PC-9 (cell line): ENCODE measurements at regions not wholly inside any gene's neighbourhood (a gene's known extent, or its start where the extent isn't known, plus 50 kb on each side); places are given as distances from the start of the nearest gene placed in this dataset.

Source experiments
- BruUV-seq: library from RNA; stranded (reverse); fragments of 400-500 nt; replicated peaks from 2 replicates; lab custom pipeline; 2021; lab: Mats Ljungman, UMichigan
- CTCF ChIA-PET: fragments of 300-600 bp; sonication (Branson Sonifier 250); formaldehyde crosslinking; loops from one replicate; lab custom pipeline; 2022; ENCODE audit warnings: antibody characterized with exemption; lab: Charles Lee
- POLR2A ChIA-PET: fragments of 300-600 bp; sonication (Branson Sonifier 250); formaldehyde crosslinking; loops from one replicate; lab custom pipeline; 2022; ENCODE audit warnings: antibody characterized with exemption; ENCODE audit not compliant: unreplicated experiment; lab: Charles Lee
- DNase-seq, 2 experiments: peaks; one replicate each; pipeline versions ENCODE4 v3.0.0 to v3.0.0-alpha.2; 2015 to 2022; ENCODE audit warnings: mixed read lengths in 1 of 2
- H2AFZ ChIP-seq: fragments of 200-600 bp; sonication (generic); 2 replicates; pipeline ENCODE4 v1.8.1; 2017; ENCODE audit warnings: antibody characterized with exemption
- H3F3A ChIP-seq: fragments of 200-600 bp; sonication (generic); 2 replicates; pipeline ENCODE4 v1.8.1; 2017; ENCODE audit warnings: antibody characterized with exemption, mild to moderate bottlenecking, low read depth; ENCODE audit not compliant: insufficient read depth
- H3K27ac ChIP-seq: fragments of 200-600 bp; sonication (generic); 2 replicates; pipeline ENCODE4 v1.6.1; 2016; ENCODE audit warnings: mixed run types
- H3K27me3 ChIP-seq: fragments of 200-600 bp; sonication (generic); 2 replicates; pipeline ENCODE4 v1.6.1; 2016; ENCODE audit warnings: low read depth, mixed run types; ENCODE audit not compliant: insufficient read depth
- H3K36me3 ChIP-seq: fragments of 200-600 bp; sonication (generic); 2 replicates; pipeline ENCODE4 v1.6.1; 2016; ENCODE audit warnings: low read depth, mixed run types
- H3K4me1 ChIP-seq: fragments of 200-600 bp; sonication (generic); replicated peaks from 2 replicates; pipeline ENCODE4 v1.6.1; 2016; ENCODE audit warnings: mixed run types; ENCODE audit not compliant: insufficient read depth
- H3K4me2 ChIP-seq: fragments of 200-600 bp; sonication (generic); 2 replicates; pipeline ENCODE4 v1.6.1; 2017; ENCODE audit warnings: mixed run types
- H3K4me3 ChIP-seq: fragments of 200-600 bp; sonication (generic); 2 replicates; pipeline ENCODE4 v1.6.1; 2016; ENCODE audit warnings: mixed run types
- H3K79me2 ChIP-seq: fragments of 200-600 bp; sonication (generic); 2 replicates; pipeline ENCODE4 v1.6.1; 2017; ENCODE audit warnings: low read depth, mixed run types
- H3K9me2 ChIP-seq: fragments of 200-600 bp; sonication (generic); 2 replicates; pipeline ENCODE4 v1.8.1; 2017; ENCODE audit warnings: mild to moderate bottlenecking; ENCODE audit not compliant: insufficient read depth
- H3K9me3 ChIP-seq: fragments of 200-600 bp; sonication (generic); 2 replicates; pipeline ENCODE4 v1.8.1; 2016; ENCODE audit warnings: low read depth; ENCODE audit not compliant: insufficient read depth
- H4K20me1 ChIP-seq: fragments of 200-600 bp; sonication (generic); 2 replicates; pipeline ENCODE4 v1.8.1; 2017; ENCODE audit not compliant: insufficient read depth
- EZH2 ChIP-seq: fragments of 200-600 bp; sonication (generic); IDR thresholded peaks from 2 replicates; pipeline ENCODE4 v1.8.0; 2017; ENCODE audit warnings: antibody characterized with exemption, low read depth
- intact Hi-C: fragments of 100-400 bp; cut with micrococcal nuclease; formaldehyde crosslinking; loops from one replicate; pipeline ENCODE4 v1.10.0; 2022; ENCODE audit not compliant: unreplicated experiment
- TF ChIP-seq, protein P1 (sequence below): fragments of 200-600 bp; sonication (generic); conservative IDR thresholded peaks from 2 replicates; pipeline ENCODE4 v1.6.1; 2017; ENCODE audit warnings: mixed run types, antibody characterized with exemption, mild to moderate bottlenecking, moderate library complexity

DNA sequence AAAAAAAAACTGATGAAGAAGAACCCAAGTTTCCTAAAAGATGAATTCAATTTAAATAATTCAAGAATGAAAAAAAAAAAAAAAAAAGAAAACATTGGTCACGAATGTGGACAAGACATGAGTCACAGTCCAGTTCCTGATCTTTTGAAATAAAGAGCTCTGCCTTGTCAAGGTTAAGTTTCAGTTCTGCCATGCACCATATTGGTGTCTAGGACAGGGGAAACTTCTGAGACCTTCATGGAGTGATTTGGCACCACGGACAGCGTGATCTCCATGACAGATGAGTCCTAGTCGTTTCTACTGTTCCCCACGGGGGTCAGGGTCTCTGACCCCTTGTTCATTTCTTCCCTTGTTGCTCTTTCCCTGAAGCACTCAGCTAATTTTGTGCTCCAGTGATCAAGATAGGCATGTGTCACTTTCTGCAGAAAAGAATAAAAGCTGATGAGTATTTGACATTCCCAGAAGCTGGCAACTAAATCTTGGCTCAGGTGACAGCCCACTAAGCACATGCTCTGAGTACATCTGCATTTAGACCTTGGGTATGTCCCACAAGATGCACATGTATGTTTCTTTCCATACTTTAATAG is 1159.7 kb downstream of the BCL11B start:
- no peak for DNase-seq
- no peak for TF ChIP-seq EZH2
- TF ChIP-seq, protein P1, sequence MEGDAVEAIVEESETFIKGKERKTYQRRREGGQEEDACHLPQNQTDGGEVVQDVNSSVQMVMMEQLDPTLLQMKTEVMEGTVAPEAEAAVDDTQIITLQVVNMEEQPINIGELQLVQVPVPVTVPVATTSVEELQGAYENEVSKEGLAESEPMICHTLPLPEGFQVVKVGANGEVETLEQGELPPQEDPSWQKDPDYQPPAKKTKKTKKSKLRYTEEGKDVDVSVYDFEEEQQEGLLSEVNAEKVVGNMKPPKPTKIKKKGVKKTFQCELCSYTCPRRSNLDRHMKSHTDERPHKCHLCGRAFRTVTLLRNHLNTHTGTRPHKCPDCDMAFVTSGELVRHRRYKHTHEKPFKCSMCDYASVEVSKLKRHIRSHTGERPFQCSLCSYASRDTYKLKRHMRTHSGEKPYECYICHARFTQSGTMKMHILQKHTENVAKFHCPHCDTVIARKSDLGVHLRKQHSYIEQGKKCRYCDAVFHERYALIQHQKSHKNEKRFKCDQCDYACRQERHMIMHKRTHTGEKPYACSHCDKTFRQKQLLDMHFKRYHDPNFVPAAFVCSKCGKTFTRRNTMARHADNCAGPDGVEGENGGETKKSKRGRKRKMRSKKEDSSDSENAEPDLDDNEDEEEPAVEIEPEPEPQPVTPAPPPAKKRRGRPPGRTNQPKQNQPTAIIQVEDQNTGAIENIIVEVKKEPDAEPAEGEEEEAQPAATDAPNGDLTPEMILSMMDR, result no peak
- Histone ChIP-seq H2AFZ (no peak overlapping the region), H3K9me3 (no peaks in the 10 kb centered on the region), H3K9me2 (no peaks in the 10 kb centered on the region), H3K4me2 (no peak overlapping the region), H3K27ac (no peak overlapping the region), H3K79me2 (no peaks in the 10 kb centered on the region), H3K4me3 (no peak overlapping the region), H3K4me1 (no peaks in the 10 kb centered on the region), H3K27me3 (no peaks in the 10 kb centered on the region), H4K20me1 (no peaks in the 10 kb centered on the region), H3K36me3 (no peaks in the 10 kb centered on the region), H3F3A (no peaks in the 10 kb centered on the region)
- intact Hi-C loops, result no loop called here
- ChIA-PET CTCF (no interaction called here), POLR2A (no interaction called here)
- no TSS peak for BruUV-seq

DNA sequence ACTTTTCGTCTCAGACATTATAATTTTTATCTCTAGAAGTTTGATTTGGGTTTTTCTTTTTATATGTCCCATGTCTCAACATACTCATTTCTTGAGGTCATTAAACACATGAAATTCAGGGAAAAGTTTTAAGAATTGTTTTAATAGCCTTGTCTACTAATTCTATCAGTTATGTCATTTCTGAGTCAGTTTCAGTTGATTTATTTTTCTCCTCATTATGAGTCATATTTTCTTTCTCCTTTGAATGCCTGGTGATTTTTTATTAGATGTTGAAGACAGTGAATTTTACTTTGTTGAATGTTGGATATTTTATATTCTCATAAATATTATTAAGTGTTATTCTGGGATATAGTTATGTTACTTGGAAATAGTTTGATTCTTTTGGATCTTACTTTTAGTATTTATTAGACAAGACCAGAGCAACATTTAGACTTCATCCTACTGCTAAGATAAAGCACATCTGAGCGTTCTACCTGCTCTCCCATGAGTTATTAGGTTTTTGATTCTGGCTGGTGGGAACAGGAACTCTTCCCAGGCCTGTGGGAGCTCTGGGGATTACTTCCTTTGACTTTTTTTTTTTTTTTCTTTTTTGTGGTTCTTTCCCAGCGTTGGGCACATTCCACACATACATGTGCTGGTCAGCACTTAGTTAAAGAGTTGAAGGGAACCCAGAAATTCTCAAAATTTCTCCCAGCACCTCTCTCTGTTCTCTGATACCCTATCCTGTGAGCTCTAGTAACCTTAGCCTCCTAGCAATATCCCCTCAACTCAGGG is 1157.7 kb downstream of the BCL11B start:
- Histone ChIP-seq H3K4me1 (no peaks in the 10 kb centered on the region), H3K4me2 (no peak overlapping the region), H3K4me3 (no peak overlapping the region), H3K27ac (no peak overlapping the region), H3F3A (no peaks in the 10 kb centered on the region), H3K9me2 (no peaks in the 10 kb centered on the region), H2AFZ (no peak overlapping the region), H3K27me3 (no peaks in the 10 kb centered on the region), H3K9me3 (no peaks in the 10 kb centered on the region), H3K36me3 (no peaks in the 10 kb centered on the region), H3K79me2 (no peaks in the 10 kb centered on the region), H4K20me1 (no peaks in the 10 kb centered on the region)
- intact Hi-C loops, result no loop called here
- ChIA-PET POLR2A (no interaction called here), CTCF (no interaction called here)
- DNase-seq, result no peak
- no peak for TF ChIP-seq EZH2
- TF ChIP-seq, protein P1, result no peak
- BruUV-seq, result no TSS peak

DNA sequence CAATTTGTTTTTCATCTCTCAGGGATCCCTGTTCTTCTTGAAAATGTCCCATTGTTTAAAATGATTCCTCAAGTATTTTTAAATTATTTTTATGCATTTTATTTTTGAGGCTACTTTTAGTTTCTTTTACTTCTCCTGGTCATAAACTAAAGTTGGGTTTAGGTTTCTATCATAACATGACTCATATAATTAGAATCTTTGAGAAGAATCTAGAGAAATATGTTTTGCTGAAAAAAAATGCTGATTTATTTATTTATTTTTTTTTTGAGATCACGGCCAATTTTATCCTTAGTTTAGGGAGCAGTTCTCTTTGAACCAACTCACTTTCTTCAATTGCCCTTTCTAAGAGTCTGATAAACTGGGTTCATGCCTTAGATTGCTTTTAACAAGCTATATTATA is 1157.1 kb downstream of the BCL11B start:
- no TSS peak for BruUV-seq

More for the DNA sequence above, 1157.1 kb downstream of the BCL11B start:
- intact Hi-C loops, result no loop called here
- H3K27me3 ChIP-seq, result no peaks in the 10 kb centered on the region
- H3K4me1 ChIP-seq, result no peaks in the 10 kb centered on the region
- H3K9me2 ChIP-seq, result no peaks in the 10 kb centered on the region
- TF ChIP-seq, protein P1, result no peak
- TF ChIP-seq EZH2, result no peak
- H4K20me1 ChIP-seq, result no peaks in the 10 kb centered on the region
- no peaks in the 10 kb centered on the region for H3K36me3 ChIP-seq
- no peaks in the 10 kb centered on the region for H3K9me3 ChIP-seq
- POLR2A ChIA-PET, result no interaction called here
- no peak for DNase-seq
- H3K4me3 ChIP-seq, result no peak overlapping the region
- H3K79me2 ChIP-seq, result no peaks in the 10 kb centered on the region
- H3K27ac ChIP-seq, result no peak overlapping the region
- H3F3A ChIP-seq, result no peaks in the 10 kb centered on the region
- H3K4me2 ChIP-seq, result no peak overlapping the region
- CTCF ChIA-PET, result no interaction called here
- no peak overlapping the region for H2AFZ ChIP-seq
